ENCODE measurements at regions not wholly inside any gene's neighbourhood (a gene's known extent, or its start where the extent isn't known, plus 50 kb on each side); places are given as distances from the start of the nearest gene placed in this dataset.
"Not testable (repeated sequence)": the region's sequence is repeated elsewhere in the genome, so short reads cannot be mapped to it uniquely, and the experiment has no call there.

GRCh38 chr7:67328257-67328656 is 331.6 kb downstream of the TYW1 start:
- not testable (repeated sequence) for TF ChIP-seq CTCF, POLR2A (IDR thresholded peaks at IDR 0.05)
